ENCODE measurements at regions not wholly inside any gene's neighbourhood (a gene's known extent, or its start where the extent isn't known, plus 50 kb on each side); places are given as distances from the start of the nearest gene placed in this dataset.

- TF ChIP-seq CTCF (IDR thresholded peaks at IDR 0.05) (0 out of 2 replicates have a peak, but pooled peaks have one; percentile 7), ZFX (IDR thresholded peaks at IDR 0.05; ENCODE audit: borderline replicate concordance) (no peak)
Observed at GRCh38 chr2:133884739-133885381, 316.6 kb upstream of the NCKAP5 start.

Data from 22Rv1 (cell line).